GM23248 (cell line): ENCODE measurements at regions not wholly inside any gene's neighbourhood (a gene's known extent, or its start where the extent isn't known, plus 50 kb on each side); places are given as distances from the start of the nearest gene placed in this dataset.

ENCODE experiments used
- EZH2 ChIP-seq: fragments of 200-600 bp; sonication (generic); IDR thresholded peaks from 2 replicates; pipeline ENCODE4 v1.6.1; 2018; ENCODE audit warnings: antibody characterized with exemption, mild to moderate bottlenecking; ENCODE audit not compliant: insufficient read depth, poor library complexity, severe bottlenecking
- EZH2phosphoT487 ChIP-seq: fragments of 200-600 bp; sonication (generic); IDR thresholded peaks from 2 replicates; pipeline ENCODE4 v1.6.1; 2018; ENCODE audit warnings: antibody characterized with exemption, moderate library complexity, mild to moderate bottlenecking, low read depth; ENCODE audit not compliant: insufficient read depth

DNA sequence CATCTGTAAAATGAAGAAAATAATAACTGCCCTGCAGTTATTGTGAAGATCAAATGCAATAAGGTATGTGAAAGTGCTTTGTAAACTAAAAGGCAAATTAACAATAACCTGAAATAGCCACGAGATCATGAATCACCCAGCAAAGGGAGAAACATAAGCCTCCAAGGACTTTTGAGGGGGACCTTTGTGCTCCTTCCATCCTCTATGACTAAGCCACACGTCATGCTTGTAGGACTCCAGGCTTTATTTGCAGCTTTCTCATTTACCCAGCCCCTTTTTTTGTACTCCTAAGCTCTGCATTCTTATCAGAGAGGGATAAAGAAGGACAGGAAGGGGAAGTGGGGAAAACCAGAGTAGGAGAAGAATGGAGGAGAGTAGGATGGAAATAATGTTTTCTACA lies 115.1 kb downstream of the PROX1 start:
- TF ChIP-seq EZH2: no peak
- TF ChIP-seq EZH2phosphoT487: no peak
